ENCODE measurements at regions not wholly inside any gene's neighbourhood (a gene's known extent, or its start where the extent isn't known, plus 50 kb on each side); places are given as distances from the start of the nearest gene placed in this dataset.

DNA sequence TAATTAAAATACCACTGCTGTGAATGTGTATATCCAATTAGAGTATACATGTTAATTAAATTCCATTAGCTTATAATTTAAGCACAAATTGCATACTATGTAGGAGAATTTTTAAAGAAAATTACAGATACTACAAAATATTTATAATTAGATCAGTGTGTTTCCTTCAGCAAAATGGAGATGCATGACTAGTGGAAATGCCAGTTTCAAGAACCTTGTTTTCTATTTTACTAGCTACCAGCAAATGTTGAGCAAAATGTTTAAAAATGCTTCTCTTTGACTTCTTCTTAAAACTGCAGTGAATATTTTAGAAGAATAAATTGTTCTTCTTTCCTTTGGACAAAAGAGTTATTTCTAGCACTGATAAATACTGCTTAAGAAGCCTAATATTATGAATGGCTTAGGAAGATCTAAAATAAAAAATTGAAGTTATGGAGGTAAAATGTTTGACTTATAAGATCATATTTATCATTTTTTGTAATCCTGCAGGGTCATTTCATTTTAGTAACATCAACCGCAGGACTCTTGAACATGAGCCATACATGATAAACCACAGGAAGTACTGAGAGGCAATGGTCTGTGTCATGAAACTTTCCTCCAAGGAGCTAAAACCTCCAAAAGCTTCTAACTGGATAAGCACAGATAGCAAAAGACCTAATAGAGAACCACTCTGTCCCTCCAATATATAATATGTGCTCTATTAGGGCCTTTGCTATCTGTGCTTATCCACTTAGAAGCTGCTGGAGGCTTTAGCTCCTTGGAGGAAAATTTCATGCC, 1066.0 kb upstream of the CELF2 start:
- TF ChIP-seq, protein P1, sequence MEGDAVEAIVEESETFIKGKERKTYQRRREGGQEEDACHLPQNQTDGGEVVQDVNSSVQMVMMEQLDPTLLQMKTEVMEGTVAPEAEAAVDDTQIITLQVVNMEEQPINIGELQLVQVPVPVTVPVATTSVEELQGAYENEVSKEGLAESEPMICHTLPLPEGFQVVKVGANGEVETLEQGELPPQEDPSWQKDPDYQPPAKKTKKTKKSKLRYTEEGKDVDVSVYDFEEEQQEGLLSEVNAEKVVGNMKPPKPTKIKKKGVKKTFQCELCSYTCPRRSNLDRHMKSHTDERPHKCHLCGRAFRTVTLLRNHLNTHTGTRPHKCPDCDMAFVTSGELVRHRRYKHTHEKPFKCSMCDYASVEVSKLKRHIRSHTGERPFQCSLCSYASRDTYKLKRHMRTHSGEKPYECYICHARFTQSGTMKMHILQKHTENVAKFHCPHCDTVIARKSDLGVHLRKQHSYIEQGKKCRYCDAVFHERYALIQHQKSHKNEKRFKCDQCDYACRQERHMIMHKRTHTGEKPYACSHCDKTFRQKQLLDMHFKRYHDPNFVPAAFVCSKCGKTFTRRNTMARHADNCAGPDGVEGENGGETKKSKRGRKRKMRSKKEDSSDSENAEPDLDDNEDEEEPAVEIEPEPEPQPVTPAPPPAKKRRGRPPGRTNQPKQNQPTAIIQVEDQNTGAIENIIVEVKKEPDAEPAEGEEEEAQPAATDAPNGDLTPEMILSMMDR (IDR thresholded peaks at IDR 0.05; ENCODE audit: low read depth, low read length, poor library complexity, severe bottlenecking): no peak
- TF ChIP-seq EZH2phosphoT487 (IDR thresholded peaks at IDR 0.05; ENCODE audit: borderline replicate concordance, low read length): no peak

All from DOHH2 (cell line).